ENCODE measurements at regions not wholly inside any gene's neighbourhood (a gene's known extent, or its start where the extent isn't known, plus 50 kb on each side); places are given as distances from the start of the nearest gene placed in this dataset.
"Not testable (repeated sequence)": the region's sequence is repeated elsewhere in the genome, so short reads cannot be mapped to it uniquely, and the experiment has no call there.

DNA sequence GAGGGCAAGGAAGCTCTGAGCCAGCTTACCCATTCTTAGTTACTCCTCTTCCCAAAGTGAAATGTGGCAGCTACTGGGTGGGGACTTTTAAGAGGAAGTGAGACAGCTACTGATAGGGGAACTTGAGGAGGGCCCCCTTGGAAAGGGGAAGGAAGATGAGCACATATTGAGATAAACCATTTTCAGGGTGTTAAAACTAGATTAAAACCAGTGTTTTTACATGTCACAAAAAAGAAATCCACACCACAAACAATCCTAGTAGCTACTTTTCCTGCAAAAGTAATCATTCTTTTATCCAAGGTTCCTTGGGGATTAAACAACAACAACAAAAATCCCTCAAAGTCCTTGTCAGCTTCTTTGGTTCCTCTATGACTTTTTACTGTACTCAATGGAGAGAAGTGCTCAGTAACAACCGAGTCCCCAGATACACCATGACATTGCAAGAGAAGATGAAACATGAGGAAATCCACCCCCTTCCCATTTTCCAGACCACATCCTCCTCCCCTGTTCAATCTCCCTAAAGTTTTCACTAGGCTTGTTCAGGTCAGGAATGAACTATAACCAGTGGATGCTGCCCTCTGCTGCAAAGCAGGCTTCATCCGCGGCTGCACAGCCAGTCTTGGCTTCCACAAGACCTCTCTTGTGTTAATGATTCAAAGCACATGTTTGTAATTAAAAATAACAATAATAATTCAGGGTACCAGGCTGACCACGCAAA, 113.5 kb upstream of the TMEM164 start:
- Histone ChIP-seq H3K18ac (ENCODE audit: low read length) (no peak overlapping the region), H3K27ac (replicated peaks; ENCODE audit: low read length) (no peak overlapping the region), H3K4me2 (ENCODE audit: insufficient read depth, low read length, poor library complexity, severe bottlenecking) (no peak overlapping the region), H2BK5ac (ENCODE audit: low read length) (no peak overlapping the region), H3K14ac (ENCODE audit: low read length) (no peak overlapping the region), H2BK15ac (ENCODE audit: low read length) (no peak overlapping the region), H3K9ac (ENCODE audit: low read depth, low read length, poor library complexity) (no peak overlapping the region), H3K4me1 (ENCODE audit: control insufficient read depth in 2 of 2, insufficient read depth in 1 of 2, low read depth in 1 of 2, low read length in 2 of 2) (no peaks in the 10 kb centered on the region), H3K9me3 (replicated peaks in 1 of 2; ENCODE audit: control insufficient read depth in 2 of 2, insufficient read depth in 1 of 2, low read depth in 1 of 2, low read length in 2 of 2) (no peaks in the 10 kb centered on the region), H3K27me3 (ENCODE audit: control insufficient read depth in 3 of 3, insufficient read depth in 3 of 3, low read depth in 1 of 3, low read length in 3 of 3) (no peaks in the 10 kb centered on the region), H3K36me3 (replicated peaks in 1 of 2; ENCODE audit: control insufficient read depth in 2 of 2, insufficient read depth in 2 of 2, low read length in 2 of 2) (no peaks in the 10 kb centered on the region), H2BK12ac (ENCODE audit: low read length) (no peak overlapping the region), H3K79me1 (ENCODE audit: low read depth, low read length) (no peaks in the 10 kb centered on the region), H4K8ac (ENCODE audit: low read depth, low read length) (no peak overlapping the region), H2BK120ac (ENCODE audit: low read depth, low read length) (no peak overlapping the region), H4K91ac (ENCODE audit: low read depth, low read length, poor library complexity) (no peak overlapping the region), H2AK5ac (ENCODE audit: low read depth, low read length) (no peak overlapping the region), H3K23ac (ENCODE audit: low read depth, low read length, poor library complexity) (no peak overlapping the region), H2AFZ (ENCODE audit: low read length) (no peak overlapping the region), H3K4me3 (ENCODE audit: low read length in 2 of 2) (no peak overlapping the region), H3K4ac (ENCODE audit: low read length) (no peak overlapping the region)
- WGBS, 2 donors (ENCODE audit: extremely low coverage in 2 of 2, insufficient read length in 2 of 2, insufficient replicate concordance in 1 of 2), result no CpG with 5 or more reads among the region's 4 CpGs
- no peak for DNase-seq (ENCODE audit: low spot score)

DNA sequence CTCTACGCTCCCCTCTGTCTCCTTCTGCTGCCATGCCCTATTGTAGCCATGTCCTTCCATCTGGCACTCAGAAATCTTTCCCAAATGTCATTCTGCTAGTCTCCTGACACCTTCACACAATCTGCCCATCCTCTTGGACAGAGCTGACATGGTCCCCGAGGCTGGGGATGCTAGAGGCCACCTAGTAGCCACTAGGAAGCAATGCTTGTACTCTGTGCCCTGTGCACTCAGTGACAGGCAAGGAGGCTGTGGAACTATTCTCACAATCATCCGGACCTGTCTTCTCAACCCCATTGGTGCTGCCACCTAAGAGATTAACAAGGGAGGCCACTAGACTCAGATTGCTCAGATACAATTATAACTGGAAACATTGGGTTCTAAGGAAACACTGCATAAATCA, 112.6 kb upstream of the TMEM164 start:
- no peak overlapping the region for H2BK15ac ChIP-seq (ENCODE audit: low read length)
- H2BK5ac ChIP-seq (ENCODE audit: low read length), result no peak overlapping the region
- H2BK12ac ChIP-seq (ENCODE audit: low read length), result no peak overlapping the region
- H4K91ac ChIP-seq (ENCODE audit: low read depth, low read length, poor library complexity), result no peak overlapping the region
- no peak overlapping the region for H3K14ac ChIP-seq (ENCODE audit: low read length)
- H2AK5ac ChIP-seq (ENCODE audit: low read depth, low read length), result no peak overlapping the region
- no peak overlapping the region for H3K27ac ChIP-seq (replicated peaks; ENCODE audit: low read length)
- H3K4me3 ChIP-seq (ENCODE audit: low read length in 2 of 2), result no peak overlapping the region
- H2BK120ac ChIP-seq (ENCODE audit: low read depth, low read length), result no peak overlapping the region
- no peak overlapping the region for H4K8ac ChIP-seq (ENCODE audit: low read depth, low read length)
- no peaks in the 10 kb centered on the region for H3K27me3 ChIP-seq (ENCODE audit: control insufficient read depth in 3 of 3, insufficient read depth in 3 of 3, low read depth in 1 of 3, low read length in 3 of 3)
- no CpG with 5 or more reads among the region's 3 CpGs for whole genome bisulfite sequencing, 2 donors (ENCODE audit: extremely low coverage in 2 of 2, insufficient read length in 2 of 2, insufficient replicate concordance in 1 of 2)
- no peak for DNase-seq (ENCODE audit: low spot score)
- H3K36me3 ChIP-seq (replicated peaks in 1 of 2; ENCODE audit: control insufficient read depth in 2 of 2, insufficient read depth in 2 of 2, low read length in 2 of 2), result no peaks in the 10 kb centered on the region
- no peak overlapping the region for H2AFZ ChIP-seq (ENCODE audit: low read length)
- H3K4ac ChIP-seq (ENCODE audit: low read length), result no peak overlapping the region
- no peak overlapping the region for H3K4me2 ChIP-seq (ENCODE audit: insufficient read depth, low read length, poor library complexity, severe bottlenecking)
- H3K9me3 ChIP-seq (replicated peaks in 1 of 2; ENCODE audit: control insufficient read depth in 2 of 2, insufficient read depth in 1 of 2, low read depth in 1 of 2, low read length in 2 of 2), result no peaks in the 10 kb centered on the region
- H3K23ac ChIP-seq (ENCODE audit: low read depth, low read length, poor library complexity), result no peak overlapping the region
- H3K9ac ChIP-seq (ENCODE audit: low read depth, low read length, poor library complexity), result no peak overlapping the region
- H3K18ac ChIP-seq (ENCODE audit: low read length), result no peak overlapping the region
- no peaks in the 10 kb centered on the region for H3K79me1 ChIP-seq (ENCODE audit: low read depth, low read length)
- no peaks in the 10 kb centered on the region for H3K4me1 ChIP-seq (ENCODE audit: control insufficient read depth in 2 of 2, insufficient read depth in 1 of 2, low read depth in 1 of 2, low read length in 2 of 2)

GRCh38 chrX:109890910-109891502, 111.9 kb upstream of the TMEM164 start:
- peak; percentile 52 for DNase-seq (ENCODE audit: low spot score)
- Histone ChIP-seq H4K91ac (ENCODE audit: low read depth, low read length, poor library complexity) (no peak overlapping the region), H2BK5ac (ENCODE audit: low read length) (no peak overlapping the region), H3K36me3 (replicated peaks in 1 of 2; ENCODE audit: control insufficient read depth in 2 of 2, insufficient read depth in 2 of 2, low read length in 2 of 2) (no peaks in the 10 kb centered on the region), H3K4ac (ENCODE audit: low read length) (no peak overlapping the region), H2AFZ (ENCODE audit: low read length) (peak overlapping the region; percentile 19), H3K14ac (ENCODE audit: low read length) (no peak overlapping the region), H2BK12ac (ENCODE audit: low read length) (no peak overlapping the region), H3K23ac (ENCODE audit: low read depth, low read length, poor library complexity) (no peak overlapping the region), H2BK120ac (ENCODE audit: low read depth, low read length) (no peak overlapping the region), H3K18ac (ENCODE audit: low read length) (no peak overlapping the region), H3K27ac (replicated peaks; ENCODE audit: low read length) (no peak overlapping the region), H3K4me1 (ENCODE audit: control insufficient read depth in 2 of 2, insufficient read depth in 1 of 2, low read depth in 1 of 2, low read length in 2 of 2) (no peaks in the 10 kb centered on the region), H3K9me3 (replicated peaks in 1 of 2; ENCODE audit: control insufficient read depth in 2 of 2, insufficient read depth in 1 of 2, low read depth in 1 of 2, low read length in 2 of 2) (no peaks in the 10 kb centered on the region), H3K4me3 (ENCODE audit: low read length in 2 of 2) (no peak overlapping the region), H2BK15ac (ENCODE audit: low read length) (no peak overlapping the region), H4K8ac (ENCODE audit: low read depth, low read length) (no peak overlapping the region), H3K4me2 (ENCODE audit: insufficient read depth, low read length, poor library complexity, severe bottlenecking) (no peak overlapping the region), H3K9ac (ENCODE audit: low read depth, low read length, poor library complexity) (no peak overlapping the region), H3K79me1 (ENCODE audit: low read depth, low read length) (no peaks in the 10 kb centered on the region), H3K27me3 (ENCODE audit: control insufficient read depth in 3 of 3, insufficient read depth in 3 of 3, low read depth in 1 of 3, low read length in 3 of 3) (no peaks in the 10 kb centered on the region), H2AK5ac (ENCODE audit: low read depth, low read length) (no peak overlapping the region)
- WGBS, 2 donors (ENCODE audit: extremely low coverage in 2 of 2, insufficient read length in 2 of 2, insufficient replicate concordance in 1 of 2), result no CpG with 5 or more reads among the region's 7 CpGs

GRCh38 chrX:109896024-109896423, 106.9 kb upstream of the TMEM164 start:
- not testable (repeated sequence) for H2BK15ac ChIP-seq (ENCODE audit: low read length); H3K9ac ChIP-seq (ENCODE audit: low read depth, low read length, poor library complexity); H3K4me2 ChIP-seq (ENCODE audit: insufficient read depth, low read length, poor library complexity, severe bottlenecking); H3K79me1 ChIP-seq (ENCODE audit: low read depth, low read length); H4K8ac ChIP-seq (ENCODE audit: low read depth, low read length); H3K36me3 ChIP-seq (replicated peaks in 1 of 2; ENCODE audit: control insufficient read depth in 2 of 2, insufficient read depth in 2 of 2, low read length in 2 of 2); H2AK5ac ChIP-seq (ENCODE audit: low read depth, low read length); H2BK120ac ChIP-seq (ENCODE audit: low read depth, low read length); H2BK5ac ChIP-seq (ENCODE audit: low read length); H3K18ac ChIP-seq (ENCODE audit: low read length); H2BK12ac ChIP-seq (ENCODE audit: low read length); H3K23ac ChIP-seq (ENCODE audit: low read depth, low read length, poor library complexity); H3K27ac ChIP-seq (replicated peaks; ENCODE audit: low read length); H3K4me3 ChIP-seq (ENCODE audit: low read length in 2 of 2); DNase-seq (ENCODE audit: low spot score); H4K91ac ChIP-seq (ENCODE audit: low read depth, low read length, poor library complexity); H3K4me1 ChIP-seq (ENCODE audit: control insufficient read depth in 2 of 2, insufficient read depth in 1 of 2, low read depth in 1 of 2, low read length in 2 of 2); H3K14ac ChIP-seq (ENCODE audit: low read length); H2AFZ ChIP-seq (ENCODE audit: low read length); H3K9me3 ChIP-seq (replicated peaks in 1 of 2; ENCODE audit: control insufficient read depth in 2 of 2, insufficient read depth in 1 of 2, low read depth in 1 of 2, low read length in 2 of 2); H3K27me3 ChIP-seq (ENCODE audit: control insufficient read depth in 3 of 3, insufficient read depth in 3 of 3, low read depth in 1 of 3, low read length in 3 of 3); H3K4ac ChIP-seq (ENCODE audit: low read length)
- WGBS, 2 donors (ENCODE audit: extremely low coverage in 2 of 2, insufficient read length in 2 of 2, insufficient replicate concordance in 1 of 2), result no CpG with 5 or more reads among the region's 1 CpG
